Uterus (tissue), 3 donors: ENCODE measurements at regions not wholly inside any gene's neighbourhood (a gene's known extent, or its start where the extent isn't known, plus 50 kb on each side); places are given as distances from the start of the nearest gene placed in this dataset.
A peak's percentile ranks its signal among the peaks of the same experiment; 100 is the strongest.
"Not testable (repeated sequence)": the region's sequence is repeated elsewhere in the genome, so short reads cannot be mapped to it uniquely, and the experiment has no call there.

Experiments
- DNase-seq, 2 donors: peaks; one replicate each; pipeline ENCODE4 v3.0.0-alpha.2; 2019 to 2020
- H3K27ac ChIP-seq, 2 donors: fragments of 200-600 bp; sonication (generic); 1 replicate in 1 of 2; 2 replicates in 1 of 2; pipeline ENCODE4 v1.5.1; 2016 to 2018
- H3K27me3 ChIP-seq, 2 donors: fragments of 200-600 bp; sonication (generic); one replicate each; pipeline ENCODE4 v1.5.1; 2018 to 2019; ENCODE audit warnings: control low read depth in 1 of 2
- H3K36me3 ChIP-seq, 2 donors: fragments of 200-600 bp; sonication (generic); one replicate each; pipeline ENCODE4 v1.5.1; 2019; ENCODE audit warnings: control low read depth in 1 of 2
- H3K4me1 ChIP-seq, 2 donors: fragments of 200-600 bp; sonication (generic); one replicate each; pipeline ENCODE4 v1.5.1; 2018 to 2019; ENCODE audit warnings: control low read depth in 1 of 2
- H3K4me3 ChIP-seq, 2 donors: fragments of 200-600 bp; sonication (generic); 1 replicate in 1 of 2; 2 replicates in 1 of 2; pipeline ENCODE4 v1.5.1; 2018 to 2019; ENCODE audit warnings: mild to moderate bottlenecking in 1 of 2
- H3K9me3 ChIP-seq, 2 donors: fragments of 200-600 bp; sonication (generic); one replicate each; pipeline ENCODE4 v1.5.1; 2019; ENCODE audit warnings: control low read depth in 1 of 2
- POLR2A ChIP-seq, 2 donors: fragments of 450-650 bp; IDR thresholded peaks; one replicate each; pipeline ENCODE4 v1.6.1; 2016; ENCODE audit warnings: antibody characterized with exemption in 2 of 2, mild to moderate bottlenecking in 1 of 2, moderate library complexity in 1 of 2
- intact Hi-C: fragments of 100-400 bp; cut with DNase I; formaldehyde crosslinking; loops from one replicate; pipeline ENCODE4 v1.15.1; 2023; ENCODE audit warnings: low total_unique reads
- TF ChIP-seq, protein P1 (sequence below), 4 experiments: fragments of 200-600 bp in 2 of 4; fragments of 450-650 bp in 2 of 4; sonication (generic) in 2 of 4; IDR thresholded peaks; one replicate each; pipeline ENCODE4 v1.5.1; 2016 to 2019; ENCODE audit warnings: antibody characterized with exemption in 4 of 4, mild to moderate bottlenecking in 2 of 4, moderate library complexity in 1 of 4
- donor health status: DM: yes; HTN: yes; CAD: no.

DNA sequence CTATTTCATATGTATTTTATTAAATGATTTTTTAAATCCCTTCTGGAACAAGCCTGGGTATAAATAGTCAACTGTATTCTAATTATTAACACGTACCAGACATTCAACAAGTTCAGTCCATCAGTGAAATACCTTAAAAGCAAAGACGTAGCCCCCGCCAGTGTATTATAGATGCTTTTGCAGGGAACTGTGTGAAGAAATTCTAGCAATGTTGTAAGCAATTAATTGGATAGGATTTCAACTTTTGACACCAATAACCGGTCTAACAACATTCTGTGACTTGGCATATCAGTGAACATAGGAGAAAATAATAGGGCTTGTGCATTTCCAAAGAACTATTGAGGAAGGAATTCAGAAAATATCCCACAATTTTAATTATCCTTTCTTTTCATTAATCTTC lies 67.2 kb upstream of the TGFBR2 start:
- Histone ChIP-seq H3K4me3 (no peak overlapping the region), H3K9me3 (no peaks in the 10 kb centered on the region), H3K27me3 (no peaks in the 10 kb centered on the region), H3K4me1 (no peaks in the 10 kb centered on the region), H3K27ac (no peak overlapping the region), H3K36me3 (no peaks in the 10 kb centered on the region)
- DNase-seq: no peak
- TF ChIP-seq, protein P1, sequence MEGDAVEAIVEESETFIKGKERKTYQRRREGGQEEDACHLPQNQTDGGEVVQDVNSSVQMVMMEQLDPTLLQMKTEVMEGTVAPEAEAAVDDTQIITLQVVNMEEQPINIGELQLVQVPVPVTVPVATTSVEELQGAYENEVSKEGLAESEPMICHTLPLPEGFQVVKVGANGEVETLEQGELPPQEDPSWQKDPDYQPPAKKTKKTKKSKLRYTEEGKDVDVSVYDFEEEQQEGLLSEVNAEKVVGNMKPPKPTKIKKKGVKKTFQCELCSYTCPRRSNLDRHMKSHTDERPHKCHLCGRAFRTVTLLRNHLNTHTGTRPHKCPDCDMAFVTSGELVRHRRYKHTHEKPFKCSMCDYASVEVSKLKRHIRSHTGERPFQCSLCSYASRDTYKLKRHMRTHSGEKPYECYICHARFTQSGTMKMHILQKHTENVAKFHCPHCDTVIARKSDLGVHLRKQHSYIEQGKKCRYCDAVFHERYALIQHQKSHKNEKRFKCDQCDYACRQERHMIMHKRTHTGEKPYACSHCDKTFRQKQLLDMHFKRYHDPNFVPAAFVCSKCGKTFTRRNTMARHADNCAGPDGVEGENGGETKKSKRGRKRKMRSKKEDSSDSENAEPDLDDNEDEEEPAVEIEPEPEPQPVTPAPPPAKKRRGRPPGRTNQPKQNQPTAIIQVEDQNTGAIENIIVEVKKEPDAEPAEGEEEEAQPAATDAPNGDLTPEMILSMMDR (IDR thresholded peaks at IDR 0.05): no peak
- no peak for TF ChIP-seq POLR2A (IDR thresholded peaks at IDR 0.05)
- intact Hi-C loops: no loop called here

DNA sequence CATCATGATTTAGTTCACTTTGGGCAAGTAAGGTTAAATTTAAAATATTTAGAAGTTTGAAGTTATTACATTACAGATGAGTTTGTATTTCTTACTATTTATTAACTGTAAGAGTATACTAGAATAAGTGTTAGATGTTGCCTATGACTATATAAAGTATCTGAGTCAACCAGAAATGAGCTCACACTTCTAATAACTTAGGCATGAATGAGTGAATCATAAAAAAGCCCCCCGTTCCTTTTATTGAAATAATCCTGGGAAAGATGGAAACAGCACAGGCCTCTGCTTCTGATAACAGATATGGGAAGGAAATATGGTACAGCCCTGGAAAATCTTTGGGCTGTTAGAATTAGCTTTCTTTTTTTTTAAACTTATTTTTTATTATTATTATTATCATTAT lies 66.6 kb upstream of the TGFBR2 start:
- DNase-seq: no peak
- TF ChIP-seq, protein P1 (IDR thresholded peaks at IDR 0.05): no peak
- no peak for TF ChIP-seq POLR2A (IDR thresholded peaks at IDR 0.05)
- no peak overlapping the region for H3K27ac ChIP-seq
- H3K4me3 ChIP-seq: no peak overlapping the region
- intact Hi-C loops: no loop called here
- no peaks in the 10 kb centered on the region for H3K9me3 ChIP-seq
- no peaks in the 10 kb centered on the region for H3K4me1 ChIP-seq
- no peaks in the 10 kb centered on the region for H3K27me3 ChIP-seq
- H3K36me3 ChIP-seq: no peaks in the 10 kb centered on the region

DNA sequence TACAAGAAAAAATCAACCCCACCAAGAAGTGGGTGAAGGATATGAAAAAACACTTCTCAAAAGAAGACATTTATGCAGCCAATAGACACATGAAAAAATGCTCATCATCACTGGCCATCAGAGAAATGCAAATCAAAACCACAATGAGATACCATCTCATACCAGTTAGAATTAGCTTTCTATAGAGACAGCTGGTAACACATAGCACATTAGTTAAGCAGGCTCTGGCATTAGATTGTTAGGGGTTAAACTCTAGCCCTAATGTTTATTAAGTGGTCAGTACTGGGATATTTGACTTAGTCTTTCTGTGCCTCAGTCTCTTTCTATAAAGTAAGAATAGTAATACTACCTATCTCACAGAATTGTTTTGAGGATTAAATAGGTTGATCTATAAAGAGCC lies 65.2 kb upstream of the TGFBR2 start:
- H3K27ac ChIP-seq, intact Hi-C loops, H3K36me3 ChIP-seq, H3K4me3 ChIP-seq, H3K9me3 ChIP-seq, H3K27me3 ChIP-seq, DNase-seq, H3K4me1 ChIP-seq: not testable (repeated sequence)

DNA sequence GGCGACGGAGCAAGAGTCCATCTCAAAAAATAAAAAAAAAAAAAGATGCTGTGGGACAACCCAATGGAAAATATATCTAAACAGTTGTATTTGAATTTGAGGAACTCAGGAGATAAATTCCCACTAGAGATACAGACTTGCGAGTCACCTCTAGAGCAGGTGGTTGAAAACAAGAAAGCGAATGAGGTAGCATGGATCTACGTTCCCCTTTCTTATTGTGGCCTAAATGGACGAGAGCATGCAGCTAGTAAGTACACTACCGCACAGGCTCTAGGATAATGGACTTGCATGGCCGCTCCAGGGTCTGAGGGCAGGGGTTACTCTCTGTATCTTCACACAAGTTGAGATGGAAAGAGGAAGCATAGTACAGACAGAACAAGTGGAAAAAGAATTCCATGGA lies 63.5 kb upstream of the TGFBR2 start:
- intact Hi-C loops: no loop called here
- H3K27me3 ChIP-seq: no peaks in the 10 kb centered on the region
- H3K4me3 ChIP-seq: no peak overlapping the region
- H3K27ac ChIP-seq: no peak overlapping the region
- H3K36me3 ChIP-seq: no peaks in the 10 kb centered on the region
- no peak for DNase-seq
- no peak for TF ChIP-seq POLR2A (IDR thresholded peaks at IDR 0.05)
- TF ChIP-seq, protein P1 (IDR thresholded peaks at IDR 0.05): no peak
- no peaks in the 10 kb centered on the region for H3K4me1 ChIP-seq
- no peaks in the 10 kb centered on the region for H3K9me3 ChIP-seq

DNA sequence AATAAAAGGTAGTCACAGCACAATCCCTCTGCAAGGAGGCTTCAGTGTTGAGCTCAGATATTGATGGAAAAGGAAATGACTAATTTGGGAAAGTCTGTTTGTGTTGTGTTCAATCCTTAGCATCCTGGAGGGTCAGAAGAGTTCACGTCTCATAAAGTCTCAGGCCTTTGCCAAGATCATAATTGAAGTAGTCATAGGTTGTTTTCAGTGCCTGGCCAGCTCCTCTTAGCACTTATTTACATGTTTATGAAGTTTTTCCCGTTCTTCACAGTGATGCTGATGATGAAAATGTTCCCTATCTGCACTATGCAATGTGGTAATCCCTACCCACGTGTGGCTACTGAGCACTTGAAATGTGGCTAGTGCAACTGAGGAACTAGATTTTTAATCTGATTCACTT lies 61.6 kb upstream of the TGFBR2 start:
- no peaks in the 10 kb centered on the region for H3K27me3 ChIP-seq
- H3K27ac ChIP-seq: peak overlapping the region; percentile 13 to 78
- H3K36me3 ChIP-seq: no peaks in the 10 kb centered on the region
- no peaks in the 10 kb centered on the region for H3K4me1 ChIP-seq
- intact Hi-C loops: no loop called here
- H3K9me3 ChIP-seq: no peaks in the 10 kb centered on the region
- no peak overlapping the region for H3K4me3 ChIP-seq
- TF ChIP-seq POLR2A (IDR thresholded peaks at IDR 0.05): no peak
- TF ChIP-seq, protein P1 (IDR thresholded peaks at IDR 0.05): no peak
- DNase-seq: peak in 1 of 2 donors; percentile 37

DNA sequence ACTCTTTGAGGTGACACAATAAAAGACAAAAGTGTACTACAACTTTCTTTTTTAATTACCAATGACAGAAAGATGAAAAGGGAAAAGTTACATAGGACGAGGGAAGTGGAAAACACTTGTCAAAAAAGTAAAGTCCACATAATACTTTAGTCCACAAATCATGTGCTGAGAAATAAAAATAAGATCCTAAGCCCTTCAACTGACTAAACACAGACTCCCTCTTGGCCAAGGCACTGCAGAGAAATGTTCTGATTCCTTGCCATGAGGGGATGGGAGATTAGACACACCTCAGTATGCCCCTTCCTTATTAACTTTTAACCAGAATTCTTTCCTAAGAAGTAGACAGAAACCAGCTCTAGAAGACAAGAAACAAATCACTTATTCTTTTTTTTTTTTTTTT lies 59.5 kb upstream of the TGFBR2 start:
- Histone ChIP-seq H3K27ac (peak overlapping the region; percentile 2 to 31), H3K4me3 (no peak overlapping the region), H3K36me3 (no peaks in the 10 kb centered on the region), H3K9me3 (no peaks in the 10 kb centered on the region), H3K27me3 (no peaks in the 10 kb centered on the region), H3K4me1 (no peaks in the 10 kb centered on the region)
- no peak for TF ChIP-seq POLR2A (IDR thresholded peaks at IDR 0.05)
- TF ChIP-seq, protein P1 (IDR thresholded peaks at IDR 0.05): no peak
- no peak for DNase-seq
- intact Hi-C loops: no loop called here
